ENCODE measurements at regions not wholly inside any gene's neighbourhood (a gene's known extent, or its start where the extent isn't known, plus 50 kb on each side); places are given as distances from the start of the nearest gene placed in this dataset.

DNA sequence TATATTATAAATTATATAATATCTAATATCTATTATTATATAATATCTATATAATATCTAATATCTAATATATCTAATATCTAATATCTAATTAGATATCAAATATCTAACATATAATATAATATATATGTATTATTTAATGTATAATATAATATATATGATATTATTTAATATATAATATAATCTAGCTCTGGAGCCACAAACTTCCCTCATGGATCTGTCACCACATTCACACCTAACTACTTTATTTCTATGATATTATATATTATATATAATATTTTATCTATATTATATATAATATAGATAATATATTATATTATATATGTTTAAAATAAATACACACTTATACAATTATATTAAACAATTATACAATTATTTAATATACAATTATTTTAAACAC lies 667.5 kb downstream of the KCTD8 start:
- TF ChIP-seq YY1 (IDR thresholded peaks at IDR 0.05; ENCODE audit: insufficient read depth, insufficient read length) (no peak), ZNF274 (IDR thresholded peaks at IDR 0.05; ENCODE audit: low read depth, low read length) (no peak)
